SK-N-SH treated with all-trans-retinoic acid at 6 μM for 48 hours (cell line): ENCODE measurements at regions not wholly inside any gene's neighbourhood (a gene's known extent, or its start where the extent isn't known, plus 50 kb on each side); places are given as distances from the start of the nearest gene placed in this dataset.

Source experiments
- ARNTL ChIP-seq: fragments of 450-650 bp; formaldehyde crosslinking; IDR thresholded peaks from 2 replicates; pipeline ENCODE4 v1.5.0; 2020; ENCODE audit warnings: low read depth, mild to moderate bottlenecking, moderate library complexity, borderline replicate concordance
- GLIS3 ChIP-seq: fragments of 250-450 bp; sonication (Bioruptor Pico); IDR thresholded peaks from 2 replicates; pipeline ENCODE4 v1.5.0; 2020; ENCODE audit warnings: mild to moderate bottlenecking, moderate library complexity
- OSR1 ChIP-seq: fragments of 250-450 bp; sonication (Bioruptor Pico); IDR thresholded peaks from 2 replicates; pipeline ENCODE4 v1.8.0; 2022; ENCODE audit warnings: moderate library complexity, mild to moderate bottlenecking, inconsistent platforms
- PPARA ChIP-seq: fragments of 250-450 bp; sonication (Bioruptor Pico); IDR thresholded peaks from 2 replicates; pipeline ENCODE4 v1.5.0; 2020; ENCODE audit warnings: mild to moderate bottlenecking, borderline replicate concordance
- RARB ChIP-seq: fragments of 250-450 bp; sonication (Bioruptor Pico); IDR thresholded peaks from 2 replicates; pipeline ENCODE4 v1.8.0; 2021; ENCODE audit warnings: mild to moderate bottlenecking, moderate library complexity
- SNAI2 ChIP-seq: fragments of 250-450 bp; sonication (Bioruptor Pico); IDR thresholded peaks from 2 replicates; pipeline ENCODE4 v1.5.0; 2020; ENCODE audit warnings: mild to moderate bottlenecking, moderate library complexity
- TOX ChIP-seq: fragments of 250-450 bp; sonication (Bioruptor Pico); IDR thresholded peaks from 2 replicates; pipeline ENCODE4 v1.8.0; 2021; ENCODE audit warnings: mild to moderate bottlenecking, moderate library complexity, borderline replicate concordance
- ZFP3 ChIP-seq: fragments of 250-450 bp; sonication (Bioruptor Pico); IDR thresholded peaks from 2 replicates; pipeline ENCODE4 v1.5.0; 2020; ENCODE audit warnings: mild to moderate bottlenecking, moderate library complexity
- ZNF565 ChIP-seq: fragments of 450-650 bp; formaldehyde crosslinking; conservative IDR thresholded peaks from 2 replicates; pipeline ENCODE4 v1.5.0; 2020; ENCODE audit warnings: low read depth, mild to moderate bottlenecking, moderate library complexity
- ZNF70 ChIP-seq: fragments of 450-650 bp; formaldehyde crosslinking; IDR thresholded peaks from 2 replicates; pipeline ENCODE4 v1.5.0; 2020; ENCODE audit warnings: mild to moderate bottlenecking, moderate library complexity
- TF ChIP-seq, protein P1 (sequence below): fragments of 250-450 bp; sonication (Bioruptor Pico); IDR thresholded peaks from 2 replicates; pipeline ENCODE4 v1.8.0; 2020; ENCODE audit warnings: mild to moderate bottlenecking, moderate library complexity, borderline replicate concordance
- TF ChIP-seq, protein P2 (sequence below): fragments of 250-450 bp; sonication (Bioruptor Pico); IDR thresholded peaks from 2 replicates; pipeline ENCODE4 v1.8.0; 2021; ENCODE audit warnings: low read depth, mild to moderate bottlenecking, moderate library complexity, borderline replicate concordance

DNA sequence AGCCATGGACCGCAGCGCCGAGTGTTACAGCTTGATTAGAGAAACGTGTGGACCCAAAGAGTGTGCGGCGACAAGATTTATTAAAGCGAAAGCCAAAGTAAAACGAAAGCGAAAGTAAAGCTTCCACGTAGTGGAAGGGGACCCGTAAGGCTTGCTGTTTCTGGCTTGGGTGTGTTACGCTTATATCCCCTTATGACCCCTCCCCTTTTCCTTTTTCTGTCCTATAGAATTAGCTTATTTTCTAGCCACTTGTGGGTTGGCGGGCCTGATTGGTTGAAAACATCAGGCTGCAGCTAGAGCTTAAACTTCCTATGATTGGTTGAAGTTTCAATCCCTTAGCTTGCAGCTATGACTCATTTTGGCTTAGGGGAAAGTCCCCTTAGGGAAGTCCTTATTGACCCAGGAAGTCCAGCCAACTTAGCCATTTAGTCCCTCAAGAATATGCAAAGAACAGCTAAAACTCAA is 969.7 kb downstream of the DCDC2C start:
- TF ChIP-seq ZNF565 (CRISPR knock-in tag) (no peak), ZNF70 (CRISPR knock-in tag) (no peak), OSR1 (CRISPR knock-in tag) (no peak), GLIS3 (CRISPR knock-in tag) (no peak), SNAI2 (CRISPR knock-in tag) (no peak), ARNTL (CRISPR knock-in tag) (no peak), RARB (CRISPR knock-in tag) (no peak), ZFP3 (no peak), PPARA (CRISPR knock-in tag) (no peak), TOX (CRISPR knock-in tag) (no peak)
- TF ChIP-seq, protein P1, sequence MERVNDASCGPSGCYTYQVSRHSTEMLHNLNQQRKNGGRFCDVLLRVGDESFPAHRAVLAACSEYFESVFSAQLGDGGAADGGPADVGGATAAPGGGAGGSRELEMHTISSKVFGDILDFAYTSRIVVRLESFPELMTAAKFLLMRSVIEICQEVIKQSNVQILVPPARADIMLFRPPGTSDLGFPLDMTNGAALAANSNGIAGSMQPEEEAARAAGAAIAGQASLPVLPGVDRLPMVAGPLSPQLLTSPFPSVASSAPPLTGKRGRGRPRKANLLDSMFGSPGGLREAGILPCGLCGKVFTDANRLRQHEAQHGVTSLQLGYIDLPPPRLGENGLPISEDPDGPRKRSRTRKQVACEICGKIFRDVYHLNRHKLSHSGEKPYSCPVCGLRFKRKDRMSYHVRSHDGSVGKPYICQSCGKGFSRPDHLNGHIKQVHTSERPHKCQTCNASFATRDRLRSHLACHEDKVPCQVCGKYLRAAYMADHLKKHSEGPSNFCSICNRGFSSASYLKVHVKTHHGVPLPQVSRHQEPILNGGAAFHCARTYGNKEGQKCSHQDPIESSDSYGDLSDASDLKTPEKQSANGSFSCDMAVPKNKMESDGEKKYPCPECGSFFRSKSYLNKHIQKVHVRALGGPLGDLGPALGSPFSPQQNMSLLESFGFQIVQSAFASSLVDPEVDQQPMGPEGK (CRISPR knock-in tag) = no peak
- TF ChIP-seq, protein P2, sequence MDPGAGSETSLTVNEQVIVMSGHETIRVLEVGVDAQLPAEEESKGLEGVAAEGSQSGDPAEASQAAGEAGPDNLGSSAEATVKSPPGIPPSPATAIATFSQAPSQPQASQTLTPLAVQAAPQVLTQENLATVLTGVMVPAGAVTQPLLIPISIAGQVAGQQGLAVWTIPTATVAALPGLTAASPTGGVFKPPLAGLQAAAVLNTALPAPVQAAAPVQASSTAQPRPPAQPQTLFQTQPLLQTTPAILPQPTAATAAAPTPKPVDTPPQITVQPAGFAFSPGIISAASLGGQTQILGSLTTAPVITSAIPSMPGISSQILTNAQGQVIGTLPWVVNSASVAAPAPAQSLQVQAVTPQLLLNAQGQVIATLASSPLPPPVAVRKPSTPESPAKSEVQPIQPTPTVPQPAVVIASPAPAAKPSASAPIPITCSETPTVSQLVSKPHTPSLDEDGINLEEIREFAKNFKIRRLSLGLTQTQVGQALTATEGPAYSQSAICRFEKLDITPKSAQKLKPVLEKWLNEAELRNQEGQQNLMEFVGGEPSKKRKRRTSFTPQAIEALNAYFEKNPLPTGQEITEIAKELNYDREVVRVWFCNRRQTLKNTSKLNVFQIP = no peak
